Activated naive CD4-positive, alpha-beta T cell treated with anti-CD3 and anti-CD28 coated beads for 36 hours (primary cell): ENCODE measurements at regions not wholly inside any gene's neighbourhood (a gene's known extent, or its start where the extent isn't known, plus 50 kb on each side); places are given as distances from the start of the nearest gene placed in this dataset.

Experiments used
- CTCF ChIA-PET: fragments of 350-600 bp; sonication (Branson Sonifier 250); formaldehyde crosslinking; loops from one replicate; lab custom pipeline; 2021; ENCODE audit warnings: antibody characterized with exemption; lab: Charles Lee
- DNase-seq: peaks from one replicate; pipeline ENCODE4 v3.0.0-alpha.2; 2020
- H3K27ac Mint-ChIP-seq: one replicate; pipeline ENCODE4 v1.8.0; 2021; ENCODE audit warnings: mild to moderate bottlenecking, mixed read lengths
- H3K27me3 Mint-ChIP-seq: one replicate; pipeline ENCODE4 v1.8.0; 2021; ENCODE audit warnings: low read depth, mixed read lengths
- H3K36me3 Mint-ChIP-seq: one replicate; pipeline ENCODE4 v1.8.0; 2021; ENCODE audit warnings: low read depth, mixed read lengths
- H3K4me1 Mint-ChIP-seq: one replicate; pipeline ENCODE4 v1.8.0; 2021; ENCODE audit warnings: low read depth, mixed read lengths
- H3K4me3 Mint-ChIP-seq: one replicate; pipeline ENCODE4 v1.8.0; 2021; ENCODE audit warnings: mild to moderate bottlenecking, moderate library complexity, mixed read lengths
- H3K9me3 Mint-ChIP-seq: one replicate; pipeline ENCODE4 v1.8.0; 2021; ENCODE audit warnings: mixed read lengths
- intact Hi-C: fragments of 100-400 bp; cut with micrococcal nuclease; formaldehyde crosslinking; loops from one replicate; pipeline ENCODE4 v1.15.1; 2023

GRCh38 chr3:3232251-3232650 lies 52.8 kb upstream of the CRBN start:
- Mint-ChIP-seq H3K9me3 (peaks cover 9% of the 10 kb centered on the region), H3K36me3 (no peaks in the 10 kb centered on the region), H3K4me1 (no peaks in the 10 kb centered on the region), H3K27ac (no peak overlapping the region), H3K4me3 (no peak overlapping the region), H3K27me3 (no peaks in the 10 kb centered on the region)
- intact Hi-C loops = no loop called here
- no peak for DNase-seq
- CTCF ChIA-PET = no interaction called here
